Sigmoid colon (tissue), 6 donors: ENCODE measurements at regions not wholly inside any gene's neighbourhood (a gene's known extent, or its start where the extent isn't known, plus 50 kb on each side); places are given as distances from the start of the nearest gene placed in this dataset.
"Not testable (repeated sequence)": the region's sequence is repeated elsewhere in the genome, so short reads cannot be mapped to it uniquely, and the experiment has no call there.

Source experiments
- DNase-seq: peaks from one replicate; pipeline ENCODE4 v3.0.0-alpha.2; 2019
- H3K27ac ChIP-seq, 4 donors: fragments of 200-600 bp; sonication (generic); one replicate each; pipeline ENCODE4 v1.5.1; 2016 to 2019; ENCODE audit warnings: mild to moderate bottlenecking in 1 of 4
- H3K27me3 ChIP-seq, 3 donors: fragments of 200-600 bp; sonication (generic); one replicate each; pipeline ENCODE4 v1.5.1; 2019; ENCODE audit warnings: mild to moderate bottlenecking in 1 of 3
- H3K36me3 ChIP-seq, 4 donors: fragments of 200-600 bp; sonication (generic); one replicate each; pipeline ENCODE4 v1.5.1; 2016 to 2019
- H3K4me1 ChIP-seq, 4 donors: fragments of 200-600 bp; sonication (generic); one replicate each; pipeline ENCODE4 v1.5.1; 2017 to 2019
- H3K4me3 ChIP-seq, 4 donors: fragments of 200-600 bp; sonication (generic); one replicate each; pipeline ENCODE4 v1.5.1; 2017 to 2019; ENCODE audit warnings: mild to moderate bottlenecking in 2 of 4, moderate library complexity in 1 of 4
- H3K9me3 ChIP-seq, 4 donors: fragments of 200-600 bp in 3 of 4; sonication (generic) in 3 of 4; one replicate each; pipeline versions ENCODE4 v1.5.1 to v1.6.1; 2013 to 2019
- EP300 ChIP-seq, 4 donors: sonication (generic); formaldehyde crosslinking; IDR thresholded peaks; one replicate each; pipeline ENCODE4 v1.6.1; 2017; ENCODE audit warnings: antibody characterized with exemption in 4 of 4
- POLR2A ChIP-seq, 2 donors: fragments of 450-650 bp; IDR thresholded peaks; one replicate each; pipeline ENCODE4 v1.6.1; 2016; ENCODE audit warnings: antibody characterized with exemption in 2 of 2, mild to moderate bottlenecking in 2 of 2, moderate library complexity in 2 of 2
- POLR2AphosphoS5 ChIP-seq, 4 donors: sonication (generic); formaldehyde crosslinking; IDR thresholded peaks; one replicate each; pipeline ENCODE4 v1.6.1; 2017; ENCODE audit warnings: antibody characterized with exemption in 4 of 4
- WGBS, 2 donors: extraction: QIAGEN DNeasy Blood & Tissue Kit; methylation state at CpG; one replicate each; pipeline ENCODE4 v1.1.7; 2013; 5-methylcytosine and 5-hydroxymethylcytosine counted together
- intact Hi-C: fragments of 100-400 bp; cut with DNase I; formaldehyde crosslinking; loops from one replicate; pipeline ENCODE4 v1.15.1; 2023
- TF ChIP-seq, protein P1 (sequence below), 4 experiments: fragments of 450-650 bp in 3 of 4; fragments of 200-600 bp in 1 of 4; IDR thresholded peaks; one replicate each; pipeline ENCODE4 v1.5.1; 2016 to 2019; ENCODE audit warnings: antibody characterized with exemption in 4 of 4, mild to moderate bottlenecking in 3 of 4, moderate library complexity in 2 of 4
- donor health status: healthy with polysubstance abuse.
- donor health status: healthy.

DNA sequence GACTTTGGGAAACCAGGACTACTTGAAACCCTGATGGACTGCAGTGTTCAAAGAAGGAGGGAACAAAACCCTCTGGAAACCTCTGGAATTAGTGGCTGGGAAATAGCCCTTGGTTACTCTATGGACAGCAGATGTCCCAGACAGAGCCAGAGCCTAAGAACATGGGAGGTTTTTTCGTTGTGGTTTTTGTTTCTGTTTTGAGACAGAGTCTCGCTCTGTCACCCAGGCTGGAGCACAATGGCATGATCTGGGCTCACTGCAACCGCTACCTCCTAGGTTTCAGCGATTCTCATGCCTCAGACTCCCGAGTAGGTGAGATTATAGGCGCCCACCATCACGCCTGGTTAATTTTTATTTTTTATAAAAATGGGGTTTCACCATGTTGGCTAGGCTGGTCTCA lies 1378.7 kb downstream of the AACS start:
- intact Hi-C loops: no loop called here
- Histone ChIP-seq H3K4me3 (no peak overlapping the region), H3K9me3 (peaks cover 0 to 3% (median 0%) of the 10 kb centered on the region in 4 donors), H3K36me3 (no peaks in the 10 kb centered on the region), H3K4me1 (no peaks in the 10 kb centered on the region), H3K27me3 (no peaks in the 10 kb centered on the region), H3K27ac (no peak overlapping the region)
- WGBS, 2 donors: 76 to 83% methylated on average over 7 of the region's 7 CpGs
- TF ChIP-seq EP300 (IDR thresholded peaks at IDR 0.05) (no peak), POLR2AphosphoS5 (IDR thresholded peaks at IDR 0.05) (no peak), POLR2A (IDR thresholded peaks at IDR 0.05) (no peak)
- TF ChIP-seq, protein P1, sequence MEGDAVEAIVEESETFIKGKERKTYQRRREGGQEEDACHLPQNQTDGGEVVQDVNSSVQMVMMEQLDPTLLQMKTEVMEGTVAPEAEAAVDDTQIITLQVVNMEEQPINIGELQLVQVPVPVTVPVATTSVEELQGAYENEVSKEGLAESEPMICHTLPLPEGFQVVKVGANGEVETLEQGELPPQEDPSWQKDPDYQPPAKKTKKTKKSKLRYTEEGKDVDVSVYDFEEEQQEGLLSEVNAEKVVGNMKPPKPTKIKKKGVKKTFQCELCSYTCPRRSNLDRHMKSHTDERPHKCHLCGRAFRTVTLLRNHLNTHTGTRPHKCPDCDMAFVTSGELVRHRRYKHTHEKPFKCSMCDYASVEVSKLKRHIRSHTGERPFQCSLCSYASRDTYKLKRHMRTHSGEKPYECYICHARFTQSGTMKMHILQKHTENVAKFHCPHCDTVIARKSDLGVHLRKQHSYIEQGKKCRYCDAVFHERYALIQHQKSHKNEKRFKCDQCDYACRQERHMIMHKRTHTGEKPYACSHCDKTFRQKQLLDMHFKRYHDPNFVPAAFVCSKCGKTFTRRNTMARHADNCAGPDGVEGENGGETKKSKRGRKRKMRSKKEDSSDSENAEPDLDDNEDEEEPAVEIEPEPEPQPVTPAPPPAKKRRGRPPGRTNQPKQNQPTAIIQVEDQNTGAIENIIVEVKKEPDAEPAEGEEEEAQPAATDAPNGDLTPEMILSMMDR (IDR thresholded peaks at IDR 0.05): no peak
- DNase-seq: no peak

DNA sequence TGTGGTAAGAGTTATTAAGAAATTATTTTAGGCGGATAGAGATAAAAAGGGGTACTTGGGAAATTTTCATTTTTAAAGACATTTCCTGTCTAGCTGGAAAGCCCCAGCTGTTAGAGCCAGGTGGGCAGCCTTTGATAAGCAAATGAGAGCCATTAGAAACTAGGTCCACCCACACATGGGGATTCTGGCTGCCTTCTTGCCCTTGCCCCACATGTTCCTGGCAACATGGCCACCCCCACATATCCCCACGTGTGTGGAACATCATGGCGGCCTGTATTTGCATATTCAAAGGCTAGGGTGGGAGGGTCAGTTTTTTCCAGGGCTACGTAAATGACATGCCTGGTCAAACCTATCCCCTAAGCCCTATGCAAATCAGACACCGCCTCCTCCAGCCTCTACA lies 1382.1 kb downstream of the AACS start:
- no peak overlapping the region for H3K4me3 ChIP-seq
- DNase-seq: no peak
- peaks cover 0 to 3% (median 0%) of the 10 kb centered on the region in 4 donors for H3K9me3 ChIP-seq
- H3K27ac ChIP-seq: no peak overlapping the region
- whole genome bisulfite sequencing, 2 donors: 78 to 83% methylated on average over 5 of the region's 5 CpGs
- no peaks in the 10 kb centered on the region for H3K4me1 ChIP-seq
- no peak for TF ChIP-seq EP300 (IDR thresholded peaks at IDR 0.05)
- TF ChIP-seq POLR2A (IDR thresholded peaks at IDR 0.05): no peak
- no peak for TF ChIP-seq POLR2AphosphoS5 (IDR thresholded peaks at IDR 0.05)
- TF ChIP-seq, protein P1 (IDR thresholded peaks at IDR 0.05): no peak
- no peaks in the 10 kb centered on the region for H3K36me3 ChIP-seq
- intact Hi-C loops: no loop called here
- H3K27me3 ChIP-seq: no peaks in the 10 kb centered on the region

DNA sequence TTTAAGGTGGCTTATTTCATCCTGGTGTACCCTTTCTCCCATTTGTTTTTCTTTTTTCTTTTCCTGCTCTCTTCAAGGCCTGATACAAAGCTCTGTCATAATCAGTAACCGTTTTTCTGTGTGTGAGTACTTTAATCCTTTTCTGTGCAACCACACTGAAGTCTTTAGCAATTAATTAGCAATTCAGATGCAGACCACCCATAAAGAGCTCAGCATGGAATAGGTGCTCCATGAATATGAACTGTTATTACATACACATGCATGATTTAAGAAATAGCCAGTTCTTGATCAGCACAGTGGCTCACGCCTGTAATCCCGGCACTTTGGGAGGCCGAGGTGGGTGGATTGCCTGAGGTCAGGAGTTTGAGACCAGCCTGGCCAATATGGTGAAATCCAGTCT lies 1386.6 kb downstream of the AACS start:
- no peak for DNase-seq
- no peak for TF ChIP-seq EP300 (IDR thresholded peaks at IDR 0.05)
- TF ChIP-seq POLR2AphosphoS5 (IDR thresholded peaks at IDR 0.05): no peak
- TF ChIP-seq, protein P1 (IDR thresholded peaks at IDR 0.05): no peak
- no peak for TF ChIP-seq POLR2A (IDR thresholded peaks at IDR 0.05)
- intact Hi-C loops: no loop called here
- 47 to 82% methylated on average over 4 of the region's 4 CpGs for WGBS, 2 donors
- H3K9me3 ChIP-seq: peaks cover 0 to 3% (median 0%) of the 10 kb centered on the region in 4 donors
- H3K4me1 ChIP-seq: peaks cover 0 to 10% (median 0%) of the 10 kb centered on the region in 4 donors
- H3K27ac ChIP-seq: no peak overlapping the region
- H3K4me3 ChIP-seq: no peak overlapping the region
- H3K27me3 ChIP-seq: no peaks in the 10 kb centered on the region
- H3K36me3 ChIP-seq: no peaks in the 10 kb centered on the region

DNA sequence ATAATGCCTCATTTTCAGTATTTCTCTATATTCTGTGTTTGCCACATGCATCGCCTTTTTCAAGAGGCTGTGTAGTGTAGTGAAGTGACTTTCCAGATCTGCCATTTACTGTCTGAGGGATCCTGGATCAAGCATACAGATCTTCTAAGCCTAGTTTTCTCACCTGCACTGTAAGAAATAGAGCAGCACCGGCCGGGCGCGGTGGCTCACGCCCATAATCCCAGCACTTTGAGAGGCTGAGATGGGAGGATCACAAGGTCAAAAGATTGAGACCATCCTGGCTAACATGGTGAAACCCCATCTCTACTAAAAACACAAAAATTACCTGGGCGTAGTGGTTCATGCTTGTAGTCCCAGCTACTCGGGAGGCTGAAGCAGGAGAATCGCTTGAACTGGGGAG lies 1387.5 kb downstream of the AACS start:
- H3K27me3 ChIP-seq, intact Hi-C loops, H3K4me1 ChIP-seq, H3K36me3 ChIP-seq, DNase-seq, H3K9me3 ChIP-seq, H3K4me3 ChIP-seq, H3K27ac ChIP-seq: not testable (repeated sequence)
- 96 to 97% methylated on average over 9 of the region's 9 CpGs for WGBS, 2 donors

DNA sequence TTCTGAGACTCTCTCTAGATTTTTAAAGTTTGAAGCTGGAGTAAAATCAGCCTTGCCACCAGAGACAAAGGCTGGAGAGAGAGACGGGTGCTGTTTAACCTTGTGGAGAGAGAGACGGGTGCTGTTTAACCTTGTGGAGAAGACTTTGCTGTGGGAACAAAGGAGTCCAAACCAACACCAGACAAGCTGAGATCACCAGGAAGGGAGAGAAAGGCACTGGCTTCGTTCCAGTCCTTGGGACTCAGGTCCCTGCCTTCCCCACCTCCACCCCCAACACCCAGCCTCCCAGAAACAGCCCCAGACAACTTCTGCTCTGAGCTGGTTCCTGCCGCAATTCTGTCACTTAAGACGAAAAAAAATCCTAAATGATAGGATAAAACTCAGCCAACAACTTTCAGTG lies 1389.3 kb downstream of the AACS start:
- intact Hi-C loops: no loop called here
- DNase-seq: no peak
- H3K4me1 ChIP-seq: peaks cover 0 to 10% (median 0%) of the 10 kb centered on the region in 4 donors
- no peaks in the 10 kb centered on the region for H3K9me3 ChIP-seq
- WGBS, 2 donors: 60 to 69% methylated on average over 5 of the region's 5 CpGs
- no peaks in the 10 kb centered on the region for H3K36me3 ChIP-seq
- no peaks in the 10 kb centered on the region for H3K27me3 ChIP-seq
- no peak overlapping the region for H3K27ac ChIP-seq
- TF ChIP-seq, protein P1 (IDR thresholded peaks at IDR 0.05): no peak
- TF ChIP-seq EP300 (IDR thresholded peaks at IDR 0.05) (no peak), POLR2AphosphoS5 (IDR thresholded peaks at IDR 0.05) (no peak), POLR2A (IDR thresholded peaks at IDR 0.05) (no peak)
- no peak overlapping the region for H3K4me3 ChIP-seq
